ENCODE measurements at regions not wholly inside any gene's neighbourhood (a gene's known extent, or its start where the extent isn't known, plus 50 kb on each side); places are given as distances from the start of the nearest gene placed in this dataset.

GRCh38 chr6:19465256-19465655, 371.9 kb upstream of the ID4 start:
- no peak for TF ChIP-seq POLR2A (IDR thresholded peaks at IDR 0.05; ENCODE audit: low read depth, low read length)
- TF ChIP-seq POLR2AphosphoS5 (IDR thresholded peaks at IDR 0.05; ENCODE audit: low read depth, low read length): no peak
- no peak for TF ChIP-seq TAF1 (IDR thresholded peaks at IDR 0.05; ENCODE audit: low read depth, low read length)
- no peak for TF ChIP-seq POU2F2 (IDR thresholded peaks at IDR 0.05; ENCODE audit: low read depth, low read length)
